Suprapubic skin (tissue), 2 donors: ENCODE measurements at regions not wholly inside any gene's neighbourhood (a gene's known extent, or its start where the extent isn't known, plus 50 kb on each side); places are given as distances from the start of the nearest gene placed in this dataset.

Source experiments
- EP300 ChIP-seq: sonication (generic); formaldehyde crosslinking; IDR thresholded peaks from one replicate; pipeline ENCODE4 v1.6.1; 2017; ENCODE audit warnings: antibody characterized with exemption
- POLR2A ChIP-seq, 2 donors: fragments of 450-650 bp; IDR thresholded peaks; one replicate each; pipeline ENCODE4 v1.6.1; 2017; ENCODE audit warnings: antibody characterized with exemption in 2 of 2, mild to moderate bottlenecking in 2 of 2, moderate library complexity in 2 of 2

DNA sequence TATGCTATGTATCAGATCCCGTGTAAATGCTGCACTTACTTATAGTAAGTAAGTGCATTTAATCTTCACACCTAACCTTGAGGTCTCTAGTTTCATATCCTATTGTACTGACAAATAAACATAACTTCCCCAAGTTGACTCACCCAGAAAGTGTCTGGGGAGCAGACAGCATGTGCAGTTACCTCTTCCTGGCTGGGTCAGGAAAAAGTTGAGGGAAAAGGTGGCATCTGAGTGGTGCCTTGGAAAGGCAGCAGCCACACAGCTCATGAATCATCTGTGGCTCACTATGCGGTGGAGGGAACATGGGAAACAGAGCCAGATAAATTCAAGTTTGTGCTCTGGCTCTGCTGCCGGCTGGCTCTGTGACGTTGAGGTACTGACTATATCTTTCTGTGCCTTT lies 382.0 kb upstream of the DYNLRB2 start:
- TF ChIP-seq POLR2A (IDR thresholded peaks at IDR 0.05) (no peak), EP300 (no peak)
